ENCODE measurements at regions not wholly inside any gene's neighbourhood (a gene's known extent, or its start where the extent isn't known, plus 50 kb on each side); places are given as distances from the start of the nearest gene placed in this dataset.

DNA sequence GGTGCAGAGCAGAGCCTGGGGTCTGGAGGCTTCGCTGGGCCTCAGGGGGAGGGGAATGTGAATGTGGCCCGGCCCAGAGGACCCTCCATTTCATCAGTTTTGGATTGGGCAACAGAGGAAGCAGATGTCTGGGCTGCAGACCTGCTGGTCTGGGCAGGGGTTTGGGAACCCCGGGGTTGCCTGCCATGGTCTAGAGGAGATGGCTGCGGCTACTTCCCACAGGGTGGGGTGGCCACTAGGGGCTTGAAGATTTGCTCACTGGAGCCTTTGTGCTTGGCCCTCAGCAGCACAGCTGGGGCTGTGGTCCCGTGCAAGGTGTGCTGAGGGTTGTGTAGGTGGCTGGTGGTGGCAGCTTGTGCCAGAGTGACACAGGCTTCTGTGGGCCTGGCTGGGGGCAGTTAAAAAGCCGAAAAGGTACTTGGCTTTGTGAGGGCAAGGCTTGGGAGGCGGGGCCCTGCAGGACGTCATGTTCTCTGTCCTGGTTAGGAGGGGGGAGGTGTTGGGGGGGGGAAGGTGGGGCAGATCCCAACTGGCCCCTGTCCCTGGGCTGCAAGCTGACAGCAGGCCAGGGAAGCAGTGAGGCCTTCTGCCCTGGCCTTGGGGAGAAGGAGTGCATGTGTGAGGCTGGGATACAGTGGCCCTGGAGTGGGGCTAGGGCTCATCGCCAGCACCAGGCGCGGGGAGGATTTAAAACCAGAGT, 98.0 kb downstream of the KPNA2 start:
- no peak for TF ChIP-seq TAF1 (CRISPR knock-in tag; IDR thresholded peaks at IDR 0.05)
- TF ChIP-seq, protein P1, sequence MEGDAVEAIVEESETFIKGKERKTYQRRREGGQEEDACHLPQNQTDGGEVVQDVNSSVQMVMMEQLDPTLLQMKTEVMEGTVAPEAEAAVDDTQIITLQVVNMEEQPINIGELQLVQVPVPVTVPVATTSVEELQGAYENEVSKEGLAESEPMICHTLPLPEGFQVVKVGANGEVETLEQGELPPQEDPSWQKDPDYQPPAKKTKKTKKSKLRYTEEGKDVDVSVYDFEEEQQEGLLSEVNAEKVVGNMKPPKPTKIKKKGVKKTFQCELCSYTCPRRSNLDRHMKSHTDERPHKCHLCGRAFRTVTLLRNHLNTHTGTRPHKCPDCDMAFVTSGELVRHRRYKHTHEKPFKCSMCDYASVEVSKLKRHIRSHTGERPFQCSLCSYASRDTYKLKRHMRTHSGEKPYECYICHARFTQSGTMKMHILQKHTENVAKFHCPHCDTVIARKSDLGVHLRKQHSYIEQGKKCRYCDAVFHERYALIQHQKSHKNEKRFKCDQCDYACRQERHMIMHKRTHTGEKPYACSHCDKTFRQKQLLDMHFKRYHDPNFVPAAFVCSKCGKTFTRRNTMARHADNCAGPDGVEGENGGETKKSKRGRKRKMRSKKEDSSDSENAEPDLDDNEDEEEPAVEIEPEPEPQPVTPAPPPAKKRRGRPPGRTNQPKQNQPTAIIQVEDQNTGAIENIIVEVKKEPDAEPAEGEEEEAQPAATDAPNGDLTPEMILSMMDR (CRISPR knock-in tag; IDR thresholded peaks at IDR 0.05), result no peak
- no peak for TF ChIP-seq NFE2L2 (IDR thresholded peaks at IDR 0.05; ENCODE audit: low read length)
- no peak for TF ChIP-seq MXI1 (IDR thresholded peaks at IDR 0.05; ENCODE audit: borderline replicate concordance, low read depth, low read length)
- TF ChIP-seq, protein P2, sequence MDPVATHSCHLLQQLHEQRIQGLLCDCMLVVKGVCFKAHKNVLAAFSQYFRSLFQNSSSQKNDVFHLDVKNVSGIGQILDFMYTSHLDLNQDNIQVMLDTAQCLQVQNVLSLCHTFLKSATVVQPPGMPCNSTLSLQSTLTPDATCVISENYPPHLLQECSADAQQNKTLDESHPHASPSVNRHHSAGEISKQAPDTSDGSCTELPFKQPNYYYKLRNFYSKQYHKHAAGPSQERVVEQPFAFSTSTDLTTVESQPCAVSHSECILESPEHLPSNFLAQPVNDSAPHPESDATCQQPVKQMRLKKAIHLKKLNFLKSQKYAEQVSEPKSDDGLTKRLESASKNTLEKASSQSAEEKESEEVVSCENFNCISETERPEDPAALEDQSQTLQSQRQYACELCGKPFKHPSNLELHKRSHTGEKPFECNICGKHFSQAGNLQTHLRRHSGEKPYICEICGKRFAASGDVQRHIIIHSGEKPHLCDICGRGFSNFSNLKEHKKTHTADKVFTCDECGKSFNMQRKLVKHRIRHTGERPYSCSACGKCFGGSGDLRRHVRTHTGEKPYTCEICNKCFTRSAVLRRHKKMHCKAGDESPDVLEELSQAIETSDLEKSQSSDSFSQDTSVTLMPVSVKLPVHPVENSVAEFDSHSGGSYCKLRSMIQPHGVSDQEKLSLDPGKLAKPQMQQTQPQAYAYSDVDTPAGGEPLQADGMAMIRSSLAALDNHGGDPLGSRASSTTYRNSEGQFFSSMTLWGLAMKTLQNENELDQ (CRISPR knock-in tag; IDR thresholded peaks at IDR 0.05; ENCODE audit: borderline replicate concordance), result no peak
- TF ChIP-seq, protein P3, sequence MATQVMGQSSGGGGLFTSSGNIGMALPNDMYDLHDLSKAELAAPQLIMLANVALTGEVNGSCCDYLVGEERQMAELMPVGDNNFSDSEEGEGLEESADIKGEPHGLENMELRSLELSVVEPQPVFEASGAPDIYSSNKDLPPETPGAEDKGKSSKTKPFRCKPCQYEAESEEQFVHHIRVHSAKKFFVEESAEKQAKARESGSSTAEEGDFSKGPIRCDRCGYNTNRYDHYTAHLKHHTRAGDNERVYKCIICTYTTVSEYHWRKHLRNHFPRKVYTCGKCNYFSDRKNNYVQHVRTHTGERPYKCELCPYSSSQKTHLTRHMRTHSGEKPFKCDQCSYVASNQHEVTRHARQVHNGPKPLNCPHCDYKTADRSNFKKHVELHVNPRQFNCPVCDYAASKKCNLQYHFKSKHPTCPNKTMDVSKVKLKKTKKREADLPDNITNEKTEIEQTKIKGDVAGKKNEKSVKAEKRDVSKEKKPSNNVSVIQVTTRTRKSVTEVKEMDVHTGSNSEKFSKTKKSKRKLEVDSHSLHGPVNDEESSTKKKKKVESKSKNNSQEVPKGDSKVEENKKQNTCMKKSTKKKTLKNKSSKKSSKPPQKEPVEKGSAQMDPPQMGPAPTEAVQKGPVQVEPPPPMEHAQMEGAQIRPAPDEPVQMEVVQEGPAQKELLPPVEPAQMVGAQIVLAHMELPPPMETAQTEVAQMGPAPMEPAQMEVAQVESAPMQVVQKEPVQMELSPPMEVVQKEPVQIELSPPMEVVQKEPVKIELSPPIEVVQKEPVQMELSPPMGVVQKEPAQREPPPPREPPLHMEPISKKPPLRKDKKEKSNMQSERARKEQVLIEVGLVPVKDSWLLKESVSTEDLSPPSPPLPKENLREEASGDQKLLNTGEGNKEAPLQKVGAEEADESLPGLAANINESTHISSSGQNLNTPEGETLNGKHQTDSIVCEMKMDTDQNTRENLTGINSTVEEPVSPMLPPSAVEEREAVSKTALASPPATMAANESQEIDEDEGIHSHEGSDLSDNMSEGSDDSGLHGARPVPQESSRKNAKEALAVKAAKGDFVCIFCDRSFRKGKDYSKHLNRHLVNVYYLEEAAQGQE (IDR thresholded peaks at IDR 0.05; ENCODE audit: borderline replicate concordance in 1 of 2, low read depth in 1 of 2, low read length in 2 of 2), result no peak
- TF ChIP-seq ZSCAN29 (CRISPR knock-in tag; conservative IDR thresholded peaks at IDR 0.05), result no peak
- TF ChIP-seq, protein P4, sequence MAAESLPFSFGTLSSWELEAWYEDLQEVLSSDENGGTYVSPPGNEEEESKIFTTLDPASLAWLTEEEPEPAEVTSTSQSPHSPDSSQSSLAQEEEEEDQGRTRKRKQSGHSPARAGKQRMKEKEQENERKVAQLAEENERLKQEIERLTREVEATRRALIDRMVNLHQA (CRISPR knock-in tag; IDR thresholded peaks at IDR 0.05), result no peak
- TF ChIP-seq SIN3A (IDR thresholded peaks at IDR 0.05; ENCODE audit: borderline replicate concordance, low read depth, low read length), result no peak
- TF ChIP-seq SMAD9 (CRISPR knock-in tag; IDR thresholded peaks at IDR 0.05), result no peak
- TF ChIP-seq, protein P5, sequence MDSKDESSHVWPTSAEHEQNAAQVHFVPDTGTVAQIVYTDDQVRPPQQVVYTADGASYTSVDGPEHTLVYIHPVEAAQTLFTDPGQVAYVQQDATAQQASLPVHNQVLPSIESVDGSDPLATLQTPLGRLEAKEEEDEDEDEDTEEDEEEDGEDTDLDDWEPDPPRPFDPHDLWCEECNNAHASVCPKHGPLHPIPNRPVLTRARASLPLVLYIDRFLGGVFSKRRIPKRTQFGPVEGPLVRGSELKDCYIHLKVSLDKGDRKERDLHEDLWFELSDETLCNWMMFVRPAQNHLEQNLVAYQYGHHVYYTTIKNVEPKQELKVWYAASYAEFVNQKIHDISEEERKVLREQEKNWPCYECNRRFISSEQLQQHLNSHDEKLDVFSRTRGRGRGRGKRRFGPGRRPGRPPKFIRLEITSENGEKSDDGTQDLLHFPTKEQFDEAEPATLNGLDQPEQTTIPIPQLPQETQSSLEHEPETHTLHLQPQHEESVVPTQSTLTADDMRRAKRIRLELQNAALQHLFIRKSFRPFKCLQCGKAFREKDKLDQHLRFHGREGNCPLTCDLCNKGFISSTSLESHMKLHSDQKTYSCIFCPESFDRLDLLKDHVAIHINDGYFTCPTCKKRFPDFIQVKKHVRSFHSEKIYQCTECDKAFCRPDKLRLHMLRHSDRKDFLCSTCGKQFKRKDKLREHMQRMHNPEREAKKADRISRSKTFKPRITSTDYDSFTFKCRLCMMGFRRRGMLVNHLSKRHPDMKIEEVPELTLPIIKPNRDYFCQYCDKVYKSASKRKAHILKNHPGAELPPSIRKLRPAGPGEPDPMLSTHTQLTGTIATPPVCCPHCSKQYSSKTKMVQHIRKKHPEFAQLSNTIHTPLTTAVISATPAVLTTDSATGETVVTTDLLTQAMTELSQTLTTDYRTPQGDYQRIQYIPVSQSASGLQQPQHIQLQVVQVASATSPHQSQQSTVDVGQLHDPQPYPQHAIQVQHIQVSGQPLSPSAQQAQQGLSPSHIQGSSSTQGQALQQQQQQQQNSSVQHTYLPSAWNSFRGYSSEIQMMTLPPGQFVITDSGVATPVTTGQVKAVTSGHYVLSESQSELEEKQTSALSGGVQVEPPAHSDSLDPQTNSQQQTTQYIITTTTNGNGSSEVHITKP (CRISPR knock-in tag; IDR thresholded peaks at IDR 0.05; ENCODE audit: low read depth), result no peak
- no peak for TF ChIP-seq GABPA (IDR thresholded peaks at IDR 0.05; ENCODE audit: low read depth, low read length)
- TF ChIP-seq GABPA (CRISPR knock-in tag; IDR thresholded peaks at IDR 0.05; ENCODE audit: low read depth), result no peak

Measured in HepG2 (cell line).